GM23338 (cell line): ENCODE measurements at regions not wholly inside any gene's neighbourhood (a gene's known extent, or its start where the extent isn't known, plus 50 kb on each side); places are given as distances from the start of the nearest gene placed in this dataset.

Experiments
- ATAC-seq: fragments of 200-7000 bp; cut with Tn5 transposase; 3 replicates; pipeline ENCODE4 v1.9.1; 2020
- DNase-seq: peaks from one replicate; pipeline ENCODE4 v3.0.0-alpha.2; 2015; ENCODE audit warnings: low spot score
- H2AFZ ChIP-seq: fragments of 200-600 bp; sonication (generic); 2 replicates; pipeline ENCODE4 v1.8.0; 2016; ENCODE audit warnings: antibody characterized with exemption, mild to moderate bottlenecking, moderate library complexity
- H3F3A ChIP-seq: fragments of 200-600 bp; sonication (generic); replicated peaks from 2 replicates; pipeline ENCODE4 v1.8.0; 2017; ENCODE audit warnings: antibody characterized with exemption, mixed run types, low read depth
- H3K27ac ChIP-seq: fragments of 200-600 bp; sonication (generic); 2 replicates; pipeline ENCODE4 v1.6.1; 2016; ENCODE audit warnings: low read depth
- H3K27me3 ChIP-seq: fragments of 200-600 bp; sonication (generic); 2 replicates; pipeline ENCODE4 v1.8.0; 2016; ENCODE audit warnings: mild to moderate bottlenecking, mixed run types, moderate library complexity; ENCODE audit not compliant: insufficient read depth
- H3K36me3 ChIP-seq: fragments of 200-600 bp; sonication (generic); 2 replicates; pipeline ENCODE4 v1.8.0; 2016; ENCODE audit warnings: mild to moderate bottlenecking; ENCODE audit not compliant: insufficient read depth
- H3K4me1 ChIP-seq: fragments of 200-600 bp; sonication (generic); 2 replicates; pipeline ENCODE4 v1.8.0; 2016; ENCODE audit warnings: mild to moderate bottlenecking, moderate library complexity; ENCODE audit not compliant: insufficient read depth
- H3K4me2 ChIP-seq: fragments of 200-600 bp; sonication (generic); 2 replicates; pipeline ENCODE4 v1.7.1; 2017; ENCODE audit warnings: mixed run types
- H3K4me3 ChIP-seq: fragments of 200-600 bp; sonication (generic); 2 replicates; pipeline ENCODE4 v1.6.1; 2016; ENCODE audit warnings: mixed run types
- H3K79me2 ChIP-seq: fragments of 200-600 bp; sonication (generic); replicated peaks from 2 replicates; pipeline ENCODE4 v1.8.0; 2017; ENCODE audit warnings: mild to moderate bottlenecking; ENCODE audit not compliant: insufficient read depth
- H3K9me2 ChIP-seq: fragments of 200-600 bp; sonication (generic); 2 replicates; pipeline ENCODE4 v1.8.0; 2017; ENCODE audit not compliant: insufficient read depth
- H4K20me1 ChIP-seq: fragments of 200-600 bp; sonication (generic); replicated peaks from 2 replicates; pipeline ENCODE4 v1.8.0; 2017; ENCODE audit warnings: mild to moderate bottlenecking; ENCODE audit not compliant: insufficient read depth
- H3K27ac Mint-ChIP-seq: 2 replicates; pipeline ENCODE4 v1.8.0; 2020; ENCODE audit warnings: inconsistent platforms, mild to moderate bottlenecking, moderate library complexity, mixed read lengths
- H3K27me3 Mint-ChIP-seq: 3 replicates; pipeline ENCODE4 v1.8.0; 2022; ENCODE audit warnings: low read depth, mild to moderate bottlenecking, moderate library complexity, mixed read lengths, inconsistent platforms; ENCODE audit not compliant: insufficient read depth, poor library complexity
- H3K36me3 Mint-ChIP-seq: 3 replicates; pipeline ENCODE4 v1.8.0; 2021; ENCODE audit warnings: low read depth, mild to moderate bottlenecking, inconsistent platforms, moderate library complexity, mixed read lengths
- H3K4me1 Mint-ChIP-seq: 3 replicates; pipeline ENCODE4 v1.8.0; 2020; ENCODE audit warnings: mild to moderate bottlenecking, inconsistent platforms, mixed read lengths
- H3K4me3 Mint-ChIP-seq: 3 replicates; pipeline ENCODE4 v1.8.0; 2021; ENCODE audit warnings: moderate library complexity, mild to moderate bottlenecking, inconsistent platforms, mixed read lengths
- H3K9me3 Mint-ChIP-seq: 3 replicates; pipeline ENCODE4 v1.8.0; 2020; ENCODE audit warnings: moderate library complexity, mild to moderate bottlenecking, inconsistent platforms, mixed read lengths
- CREB1 ChIP-seq: fragments of 250-450 bp; sonication (Bioruptor Pico); IDR thresholded peaks from 2 replicates; pipeline ENCODE4 v1.5.0; 2020; ENCODE audit warnings: low read depth, mild to moderate bottlenecking, moderate library complexity
- EZH2 ChIP-seq: fragments of 200-600 bp; sonication (generic); IDR thresholded peaks from one replicate; pipeline ENCODE4 v1.8.0; 2017; ENCODE audit warnings: antibody characterized with exemption, mild to moderate bottlenecking, low read depth; ENCODE audit not compliant: unreplicated experiment
- EZH2phosphoT487 ChIP-seq: fragments of 200-600 bp; sonication (generic); IDR thresholded peaks from one replicate; pipeline ENCODE4 v1.8.1; 2018; ENCODE audit warnings: antibody characterized with exemption; ENCODE audit not compliant: unreplicated experiment
- JUNB ChIP-seq: IDR thresholded peaks from one replicate; pipeline ENCODE4 v1.6.1; 2016; ENCODE audit warnings: antibody characterized with exemption; ENCODE audit not compliant: unreplicated experiment
- NANOG ChIP-seq: IDR thresholded peaks from 2 replicates; pipeline ENCODE4 v1.6.1; 2016; ENCODE audit warnings: antibody characterized with exemption, borderline replicate concordance
- POLR2AphosphoS5 ChIP-seq: IDR thresholded peaks from 2 replicates; pipeline ENCODE4 v1.6.1; 2016; ENCODE audit warnings: antibody characterized with exemption, low read depth
- ZNF331 ChIP-seq: fragments of 250-450 bp; sonication (Bioruptor Pico); IDR thresholded peaks from 2 replicates; pipeline ENCODE4 v1.5.0; 2020; ENCODE audit warnings: low read depth, mild to moderate bottlenecking, moderate library complexity
- TF ChIP-seq, protein P1 (sequence below), 2 experiments: fragments of 200-600 bp in 1 of 2; sonication (generic) in 1 of 2; conservative IDR thresholded peaks; 2 replicates each; pipeline versions ENCODE4 v1.5.1 to v1.6.1; 2016 to 2017; ENCODE audit warnings: antibody characterized with exemption in 2 of 2, low read depth in 2 of 2, mild to moderate bottlenecking in 2 of 2, moderate library complexity in 1 of 2
- TF ChIP-seq, protein P2 (sequence below): fragments of 250-450 bp; sonication (Bioruptor Pico); IDR thresholded peaks from 2 replicates; pipeline ENCODE4 v1.5.0; 2020; ENCODE audit warnings: mild to moderate bottlenecking, moderate library complexity
- TF ChIP-seq, protein P3 (sequence below): IDR thresholded peaks from 2 replicates; pipeline ENCODE4 v1.6.1; 2016; ENCODE audit warnings: antibody characterized with exemption

GRCh38 chr4:23710298-23710697 lies 179.5 kb downstream of the PPARGC1A start:
- Histone ChIP-seq H2AFZ (no peak overlapping the region), H4K20me1 (no peaks in the 10 kb centered on the region), H3K79me2 (no peaks in the 10 kb centered on the region), H3K9me2 (no peaks in the 10 kb centered on the region), H3K4me1 (no peaks in the 10 kb centered on the region), H3K36me3 (no peaks in the 10 kb centered on the region), H3F3A (no peaks in the 10 kb centered on the region), H3K4me2 (no peak overlapping the region), H3K4me3 (no peak overlapping the region), H3K27ac (no peak overlapping the region), H3K27me3 (no peaks in the 10 kb centered on the region)
- ATAC-seq (no peak), DNase-seq (no peak)
- Mint-ChIP-seq H3K27ac (no peak overlapping the region), H3K4me1 (no peaks in the 10 kb centered on the region), H3K9me3 (no peaks in the 10 kb centered on the region), H3K36me3 (no peaks in the 10 kb centered on the region; the same call in 2 of the 3 replicates), H3K27me3 (no peaks in the 10 kb centered on the region), H3K4me3 (no peak overlapping the region)
- TF ChIP-seq POLR2AphosphoS5: no peak
- TF ChIP-seq JUNB: no peak
- TF ChIP-seq EZH2: no peak

- H3K9me3 Mint-ChIP-seq: no peaks in the 10 kb centered on the region; the same call in 2 of the 3 replicates
- no peak overlapping the region for H3K4me3 ChIP-seq
- no peaks in the 10 kb centered on the region for H3K4me1 Mint-ChIP-seq
- no peak for ATAC-seq
- H4K20me1 ChIP-seq: no peaks in the 10 kb centered on the region
- H3K9me2 ChIP-seq: no peaks in the 10 kb centered on the region
- no peaks in the 10 kb centered on the region for H3F3A ChIP-seq
- H3K4me1 ChIP-seq: no peaks in the 10 kb centered on the region
- no peak overlapping the region for H3K4me2 ChIP-seq
- no peaks in the 10 kb centered on the region for H3K79me2 ChIP-seq
- no peaks in the 10 kb centered on the region; the same call in 2 of the 3 replicates for H3K36me3 Mint-ChIP-seq
- no peak for DNase-seq
- H3K27me3 Mint-ChIP-seq: no peaks in the 10 kb centered on the region
- no peaks in the 10 kb centered on the region for H3K27me3 ChIP-seq
- H3K4me3 Mint-ChIP-seq: no peak overlapping the region
- no peak overlapping the region for H3K27ac ChIP-seq
- H3K36me3 ChIP-seq: no peaks in the 10 kb centered on the region
- H3K27ac Mint-ChIP-seq: no peak overlapping the region
- H2AFZ ChIP-seq: no peak overlapping the region
- TF ChIP-seq, protein P1, sequence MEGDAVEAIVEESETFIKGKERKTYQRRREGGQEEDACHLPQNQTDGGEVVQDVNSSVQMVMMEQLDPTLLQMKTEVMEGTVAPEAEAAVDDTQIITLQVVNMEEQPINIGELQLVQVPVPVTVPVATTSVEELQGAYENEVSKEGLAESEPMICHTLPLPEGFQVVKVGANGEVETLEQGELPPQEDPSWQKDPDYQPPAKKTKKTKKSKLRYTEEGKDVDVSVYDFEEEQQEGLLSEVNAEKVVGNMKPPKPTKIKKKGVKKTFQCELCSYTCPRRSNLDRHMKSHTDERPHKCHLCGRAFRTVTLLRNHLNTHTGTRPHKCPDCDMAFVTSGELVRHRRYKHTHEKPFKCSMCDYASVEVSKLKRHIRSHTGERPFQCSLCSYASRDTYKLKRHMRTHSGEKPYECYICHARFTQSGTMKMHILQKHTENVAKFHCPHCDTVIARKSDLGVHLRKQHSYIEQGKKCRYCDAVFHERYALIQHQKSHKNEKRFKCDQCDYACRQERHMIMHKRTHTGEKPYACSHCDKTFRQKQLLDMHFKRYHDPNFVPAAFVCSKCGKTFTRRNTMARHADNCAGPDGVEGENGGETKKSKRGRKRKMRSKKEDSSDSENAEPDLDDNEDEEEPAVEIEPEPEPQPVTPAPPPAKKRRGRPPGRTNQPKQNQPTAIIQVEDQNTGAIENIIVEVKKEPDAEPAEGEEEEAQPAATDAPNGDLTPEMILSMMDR (conservative IDR thresholded peaks at IDR 0.05; ENCODE audit: low read depth in 2 of 2): no peak
- TF ChIP-seq ZNF331 (CRISPR knock-in tag) (no peak), CREB1 (CRISPR knock-in tag) (no peak), POLR2AphosphoS5 (no peak), JUNB (no peak), EZH2phosphoT487 (no peak), NANOG (no peak)
- TF ChIP-seq, protein P2, sequence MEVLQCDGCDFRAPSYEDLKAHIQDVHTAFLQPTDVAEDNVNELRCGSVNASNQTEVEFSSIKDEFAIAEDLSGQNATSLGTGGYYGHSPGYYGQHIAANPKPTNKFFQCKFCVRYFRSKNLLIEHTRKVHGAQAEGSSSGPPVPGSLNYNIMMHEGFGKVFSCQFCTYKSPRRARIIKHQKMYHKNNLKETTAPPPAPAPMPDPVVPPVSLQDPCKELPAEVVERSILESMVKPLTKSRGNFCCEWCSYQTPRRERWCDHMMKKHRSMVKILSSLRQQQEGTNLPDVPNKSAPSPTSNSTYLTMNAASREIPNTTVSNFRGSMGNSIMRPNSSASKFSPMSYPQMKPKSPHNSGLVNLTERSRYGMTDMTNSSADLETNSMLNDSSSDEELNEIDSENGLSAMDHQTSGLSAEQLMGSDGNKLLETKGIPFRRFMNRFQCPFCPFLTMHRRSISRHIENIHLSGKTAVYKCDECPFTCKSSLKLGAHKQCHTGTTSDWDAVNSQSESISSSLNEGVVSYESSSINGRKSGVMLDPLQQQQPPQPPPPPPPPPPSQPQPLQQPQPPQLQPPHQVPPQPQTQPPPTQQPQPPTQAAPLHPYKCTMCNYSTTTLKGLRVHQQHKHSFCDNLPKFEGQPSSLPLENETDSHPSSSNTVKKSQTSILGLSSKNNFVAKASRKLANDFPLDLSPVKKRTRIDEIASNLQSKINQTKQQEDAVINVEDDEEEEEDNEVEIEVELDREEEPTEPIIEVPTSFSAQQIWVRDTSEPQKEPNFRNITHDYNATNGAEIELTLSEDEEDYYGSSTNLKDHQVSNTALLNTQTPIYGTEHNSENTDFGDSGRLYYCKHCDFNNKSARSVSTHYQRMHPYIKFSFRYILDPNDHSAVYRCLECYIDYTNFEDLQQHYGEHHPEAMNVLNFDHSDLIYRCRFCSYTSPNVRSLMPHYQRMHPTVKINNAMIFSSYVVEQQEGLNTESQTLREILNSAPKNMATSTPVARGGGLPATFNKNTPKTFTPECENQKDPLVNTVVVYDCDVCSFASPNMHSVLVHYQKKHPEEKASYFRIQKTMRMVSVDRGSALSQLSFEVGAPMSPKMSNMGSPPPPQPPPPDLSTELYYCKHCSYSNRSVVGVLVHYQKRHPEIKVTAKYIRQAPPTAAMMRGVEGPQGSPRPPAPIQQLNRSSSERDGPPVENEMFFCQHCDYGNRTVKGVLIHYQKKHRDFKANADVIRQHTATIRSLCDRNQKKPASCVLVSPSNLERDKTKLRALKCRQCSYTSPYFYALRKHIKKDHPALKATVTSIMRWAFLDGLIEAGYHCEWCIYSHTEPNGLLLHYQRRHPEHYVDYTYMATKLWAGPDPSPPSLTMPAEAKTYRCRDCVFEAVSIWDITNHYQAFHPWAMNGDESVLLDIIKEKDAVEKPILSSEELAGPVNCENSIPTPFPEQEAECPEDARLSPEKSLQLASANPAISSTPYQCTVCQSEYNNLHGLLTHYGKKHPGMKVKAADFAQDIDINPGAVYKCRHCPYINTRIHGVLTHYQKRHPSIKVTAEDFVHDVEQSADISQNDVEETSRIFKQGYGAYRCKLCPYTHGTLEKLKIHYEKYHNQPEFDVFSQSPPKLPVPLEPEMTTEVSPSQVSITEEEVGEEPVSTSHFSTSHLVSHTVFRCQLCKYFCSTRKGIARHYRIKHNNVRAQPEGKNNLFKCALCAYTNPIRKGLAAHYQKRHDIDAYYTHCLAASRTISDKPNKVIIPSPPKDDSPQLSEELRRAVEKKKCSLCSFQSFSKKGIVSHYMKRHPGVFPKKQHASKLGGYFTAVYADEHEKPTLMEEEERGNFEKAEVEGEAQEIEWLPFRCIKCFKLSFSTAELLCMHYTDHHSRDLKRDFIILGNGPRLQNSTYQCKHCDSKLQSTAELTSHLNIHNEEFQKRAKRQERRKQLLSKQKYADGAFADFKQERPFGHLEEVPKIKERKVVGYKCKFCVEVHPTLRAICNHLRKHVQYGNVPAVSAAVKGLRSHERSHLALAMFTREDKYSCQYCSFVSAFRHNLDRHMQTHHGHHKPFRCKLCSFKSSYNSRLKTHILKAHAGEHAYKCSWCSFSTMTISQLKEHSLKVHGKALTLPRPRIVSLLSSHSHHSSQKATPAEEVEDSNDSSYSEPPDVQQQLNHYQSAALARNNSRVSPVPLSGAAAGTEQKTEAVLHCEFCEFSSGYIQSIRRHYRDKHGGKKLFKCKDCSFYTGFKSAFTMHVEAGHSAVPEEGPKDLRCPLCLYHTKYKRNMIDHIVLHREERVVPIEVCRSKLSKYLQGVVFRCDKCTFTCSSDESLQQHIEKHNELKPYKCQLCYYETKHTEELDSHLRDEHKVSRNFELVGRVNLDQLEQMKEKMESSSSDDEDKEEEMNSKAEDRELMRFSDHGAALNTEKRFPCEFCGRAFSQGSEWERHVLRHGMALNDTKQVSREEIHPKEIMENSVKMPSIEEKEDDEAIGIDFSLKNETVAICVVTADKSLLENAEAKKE (CRISPR knock-in tag): no peak
- TF ChIP-seq, protein P3, sequence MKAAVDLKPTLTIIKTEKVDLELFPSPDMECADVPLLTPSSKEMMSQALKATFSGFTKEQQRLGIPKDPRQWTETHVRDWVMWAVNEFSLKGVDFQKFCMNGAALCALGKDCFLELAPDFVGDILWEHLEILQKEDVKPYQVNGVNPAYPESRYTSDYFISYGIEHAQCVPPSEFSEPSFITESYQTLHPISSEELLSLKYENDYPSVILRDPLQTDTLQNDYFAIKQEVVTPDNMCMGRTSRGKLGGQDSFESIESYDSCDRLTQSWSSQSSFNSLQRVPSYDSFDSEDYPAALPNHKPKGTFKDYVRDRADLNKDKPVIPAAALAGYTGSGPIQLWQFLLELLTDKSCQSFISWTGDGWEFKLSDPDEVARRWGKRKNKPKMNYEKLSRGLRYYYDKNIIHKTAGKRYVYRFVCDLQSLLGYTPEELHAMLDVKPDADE: no peak
Observed at GRCh38 chr4:23707652-23708026, 182.2 kb downstream of the PPARGC1A start.
